Spleen (tissue), 7 donors: ENCODE measurements at regions not wholly inside any gene's neighbourhood (a gene's known extent, or its start where the extent isn't known, plus 50 kb on each side); places are given as distances from the start of the nearest gene placed in this dataset.

ENCODE experiments used
- POLR2A ChIP-seq, 3 donors: fragments of 450-650 bp; IDR thresholded peaks; one replicate each; pipeline ENCODE4 v1.5.1; 2017; ENCODE audit warnings: antibody characterized with exemption in 3 of 3, mild to moderate bottlenecking in 1 of 3
- POLR2AphosphoS5 ChIP-seq, 3 donors: sonication (generic); formaldehyde crosslinking; IDR thresholded peaks; one replicate each; pipeline ENCODE4 v1.5.1; 2017; ENCODE audit warnings: antibody characterized with exemption in 3 of 3
- TF ChIP-seq, protein P1 (sequence below), 11 experiments: fragments of 200-600 bp in 7 of 11; fragments of 450-650 bp in 4 of 11; sonication (generic) in 4 of 11; IDR thresholded peaks in 8 of 11; conservative IDR thresholded peaks in 3 of 11; 1 replicate in 7 of 11; 2 replicates in 4 of 11; pipeline versions ENCODE4 v1.4.0 to v1.8.0; 2016 to 2021; ENCODE audit warnings: antibody characterized with exemption in 11 of 11, inconsistent platforms in 4 of 11, mild to moderate bottlenecking in 1 of 11
- donor health status: DM: no; HTN: no; CAD: no; lungs with moderate emphysema.
- donor health status: DM: no; HTN: no; CAD: no.
- donor health status: DM: no; HTN: no; CAD: no.

DNA sequence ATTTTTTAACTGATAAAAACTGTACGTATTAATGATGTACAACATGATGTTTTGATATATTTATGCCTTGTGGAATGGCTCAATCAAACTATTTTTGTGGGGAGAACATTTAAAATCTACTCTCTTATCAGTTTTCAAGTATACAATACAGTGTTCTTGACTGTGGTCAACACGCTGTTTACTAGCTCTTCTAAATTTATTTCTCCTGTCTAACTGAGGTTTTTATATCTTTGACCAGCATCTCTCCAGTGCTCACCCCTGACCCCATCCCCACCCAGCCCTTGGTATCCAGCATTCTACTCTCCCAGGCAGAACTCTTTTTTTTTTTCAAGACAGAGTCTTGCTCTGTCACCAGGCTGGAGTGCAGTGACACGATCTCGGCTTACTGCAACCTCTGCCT is 169.6 kb upstream of the SNX2 start:
- TF ChIP-seq, protein P1, sequence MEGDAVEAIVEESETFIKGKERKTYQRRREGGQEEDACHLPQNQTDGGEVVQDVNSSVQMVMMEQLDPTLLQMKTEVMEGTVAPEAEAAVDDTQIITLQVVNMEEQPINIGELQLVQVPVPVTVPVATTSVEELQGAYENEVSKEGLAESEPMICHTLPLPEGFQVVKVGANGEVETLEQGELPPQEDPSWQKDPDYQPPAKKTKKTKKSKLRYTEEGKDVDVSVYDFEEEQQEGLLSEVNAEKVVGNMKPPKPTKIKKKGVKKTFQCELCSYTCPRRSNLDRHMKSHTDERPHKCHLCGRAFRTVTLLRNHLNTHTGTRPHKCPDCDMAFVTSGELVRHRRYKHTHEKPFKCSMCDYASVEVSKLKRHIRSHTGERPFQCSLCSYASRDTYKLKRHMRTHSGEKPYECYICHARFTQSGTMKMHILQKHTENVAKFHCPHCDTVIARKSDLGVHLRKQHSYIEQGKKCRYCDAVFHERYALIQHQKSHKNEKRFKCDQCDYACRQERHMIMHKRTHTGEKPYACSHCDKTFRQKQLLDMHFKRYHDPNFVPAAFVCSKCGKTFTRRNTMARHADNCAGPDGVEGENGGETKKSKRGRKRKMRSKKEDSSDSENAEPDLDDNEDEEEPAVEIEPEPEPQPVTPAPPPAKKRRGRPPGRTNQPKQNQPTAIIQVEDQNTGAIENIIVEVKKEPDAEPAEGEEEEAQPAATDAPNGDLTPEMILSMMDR (IDR thresholded peaks at IDR 0.05 in 8 of 11, conservative IDR thresholded peaks at IDR 0.05 in 3 of 11): no peak
- no peak for TF ChIP-seq POLR2AphosphoS5 (IDR thresholded peaks at IDR 0.05)
- no peak for TF ChIP-seq POLR2A (IDR thresholded peaks at IDR 0.05)
